ENCODE measurements at regions not wholly inside any gene's neighbourhood (a gene's known extent, or its start where the extent isn't known, plus 50 kb on each side); places are given as distances from the start of the nearest gene placed in this dataset.

GRCh38 chr13:78087966-78088678 lies 169.5 kb upstream of the EDNRB start:
- no peak for TF ChIP-seq EZH2 (IDR thresholded peaks at IDR 0.05)
- TF ChIP-seq POLR2AphosphoS5 (IDR thresholded peaks at IDR 0.05; ENCODE audit: borderline replicate concordance, low read depth, low read length): no peak
- no peak for TF ChIP-seq FOXP2 (optimal IDR thresholded peaks at IDR 0.05; ENCODE audit: control extremely low read depth, extremely low read length, insufficient read depth)
